ENCODE measurements at regions not wholly inside any gene's neighbourhood (a gene's known extent, or its start where the extent isn't known, plus 50 kb on each side); places are given as distances from the start of the nearest gene placed in this dataset.

- Histone ChIP-seq H3K4me2 (ENCODE audit: insufficient read depth, low read length) (no peak overlapping the region), H3K4me3 (ENCODE audit: insufficient read depth, low read length) (no peak overlapping the region), H3K27ac (ENCODE audit: low read depth, low read length) (no peak overlapping the region), H3K9me3 (ENCODE audit: low read depth, low read length) (peaks cover 2% of the 10 kb centered on the region), H3K4me1 (ENCODE audit: insufficient read depth, low read length) (no peaks in the 10 kb centered on the region), H2AFZ (ENCODE audit: low read length) (no peak overlapping the region), H3K79me2 (ENCODE audit: insufficient read depth, low read length) (no peaks in the 10 kb centered on the region), H3K27me3 (ENCODE audit: insufficient read depth, low read length) (no peaks in the 10 kb centered on the region), H4K20me1 (ENCODE audit: insufficient read depth, low read length) (no peaks in the 10 kb centered on the region), H3K36me3 (ENCODE audit: insufficient read depth, low read length) (no peaks in the 10 kb centered on the region)
- no peak for DNase-seq (ENCODE audit: insufficient read length, low spot score, missing footprints)
- TF ChIP-seq CTCF (IDR thresholded peaks at IDR 0.05; ENCODE audit: extremely low read depth, low read depth, low read length), result no peak
Measured at GRCh38 chr21:24310788-24311187, 1296.5 kb downstream of the MRPL39 start.

- Histone ChIP-seq H4K20me1 (ENCODE audit: insufficient read depth, low read length) (no peaks in the 10 kb centered on the region), H2AFZ (ENCODE audit: low read length) (no peak overlapping the region), H3K4me2 (ENCODE audit: insufficient read depth, low read length) (no peak overlapping the region), H3K27me3 (ENCODE audit: insufficient read depth, low read length) (no peaks in the 10 kb centered on the region), H3K27ac (ENCODE audit: low read depth, low read length) (no peak overlapping the region), H3K36me3 (ENCODE audit: insufficient read depth, low read length) (no peaks in the 10 kb centered on the region), H3K4me3 (ENCODE audit: insufficient read depth, low read length) (no peak overlapping the region), H3K9me3 (ENCODE audit: low read depth, low read length) (no peaks in the 10 kb centered on the region), H3K4me1 (ENCODE audit: insufficient read depth, low read length) (no peaks in the 10 kb centered on the region), H3K79me2 (ENCODE audit: insufficient read depth, low read length) (no peaks in the 10 kb centered on the region)
- no peak for TF ChIP-seq CTCF (IDR thresholded peaks at IDR 0.05; ENCODE audit: extremely low read depth, low read depth, low read length)
- DNase-seq (ENCODE audit: insufficient read length, low spot score, missing footprints), result no peak
Measured at GRCh38 chr21:24308183-24308582, 1299.1 kb downstream of the MRPL39 start.

- H3K27ac ChIP-seq (ENCODE audit: low read depth, low read length), result no peak overlapping the region
- no peaks in the 10 kb centered on the region for H3K36me3 ChIP-seq (ENCODE audit: insufficient read depth, low read length)
- H3K79me2 ChIP-seq (ENCODE audit: insufficient read depth, low read length), result no peaks in the 10 kb centered on the region
- H3K4me2 ChIP-seq (ENCODE audit: insufficient read depth, low read length), result no peak overlapping the region
- no peak for DNase-seq (ENCODE audit: insufficient read length, low spot score, missing footprints)
- H3K27me3 ChIP-seq (ENCODE audit: insufficient read depth, low read length), result no peaks in the 10 kb centered on the region
- no peaks in the 10 kb centered on the region for H4K20me1 ChIP-seq (ENCODE audit: insufficient read depth, low read length)
- H2AFZ ChIP-seq (ENCODE audit: low read length), result no peak overlapping the region
- H3K4me3 ChIP-seq (ENCODE audit: insufficient read depth, low read length), result no peak overlapping the region
- TF ChIP-seq CTCF (IDR thresholded peaks at IDR 0.05; ENCODE audit: extremely low read depth, low read depth, low read length), result no peak
- H3K4me1 ChIP-seq (ENCODE audit: insufficient read depth, low read length), result no peaks in the 10 kb centered on the region
- H3K9me3 ChIP-seq (ENCODE audit: low read depth, low read length), result peaks cover 2% of the 10 kb centered on the region
Measured at GRCh38 chr21:24302400-24302799, 1304.9 kb downstream of the MRPL39 start.

GRCh38 chr21:24298040-24298439 lies 1309.2 kb downstream of the MRPL39 start:
- no peak for TF ChIP-seq CTCF (IDR thresholded peaks at IDR 0.05; ENCODE audit: extremely low read depth, low read depth, low read length)
- Histone ChIP-seq H3K36me3 (ENCODE audit: insufficient read depth, low read length) (no peaks in the 10 kb centered on the region), H3K4me1 (ENCODE audit: insufficient read depth, low read length) (no peaks in the 10 kb centered on the region), H3K9me3 (ENCODE audit: low read depth, low read length) (peaks cover 5% of the 10 kb centered on the region), H3K27ac (ENCODE audit: low read depth, low read length) (no peak overlapping the region), H3K79me2 (ENCODE audit: insufficient read depth, low read length) (no peaks in the 10 kb centered on the region), H4K20me1 (ENCODE audit: insufficient read depth, low read length) (no peaks in the 10 kb centered on the region), H3K4me2 (ENCODE audit: insufficient read depth, low read length) (no peak overlapping the region), H3K27me3 (ENCODE audit: insufficient read depth, low read length) (no peaks in the 10 kb centered on the region), H3K4me3 (ENCODE audit: insufficient read depth, low read length) (no peak overlapping the region), H2AFZ (ENCODE audit: low read length) (no peak overlapping the region)
- DNase-seq (ENCODE audit: insufficient read length, low spot score, missing footprints), result no peak
